ENCODE measurements at regions not wholly inside any gene's neighbourhood (a gene's known extent, or its start where the extent isn't known, plus 50 kb on each side); places are given as distances from the start of the nearest gene placed in this dataset.
"Not testable (repeated sequence)": the region's sequence is repeated elsewhere in the genome, so short reads cannot be mapped to it uniquely, and the experiment has no call there.

DNA sequence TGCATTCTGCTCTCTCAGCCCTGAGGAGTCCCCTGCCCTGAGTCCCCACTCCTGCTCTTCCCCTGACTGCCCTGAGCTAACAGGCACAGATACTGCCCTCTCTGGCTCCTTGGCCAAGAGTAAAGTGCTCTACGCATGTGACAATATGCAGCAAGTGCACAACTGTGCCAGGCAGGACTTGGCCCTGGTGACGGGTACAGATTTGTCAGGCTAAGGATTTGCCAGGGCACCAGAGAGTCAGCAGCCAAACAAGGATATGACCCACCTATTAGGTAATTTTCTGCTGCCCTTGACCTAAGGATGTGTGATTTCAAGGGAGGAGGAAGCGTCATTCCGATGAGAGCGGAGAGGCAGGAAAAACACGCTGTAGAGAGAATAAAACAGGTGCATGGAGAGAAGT lies 339.0 kb downstream of the PTPRU start:
- DNase-seq: no peak

DNA sequence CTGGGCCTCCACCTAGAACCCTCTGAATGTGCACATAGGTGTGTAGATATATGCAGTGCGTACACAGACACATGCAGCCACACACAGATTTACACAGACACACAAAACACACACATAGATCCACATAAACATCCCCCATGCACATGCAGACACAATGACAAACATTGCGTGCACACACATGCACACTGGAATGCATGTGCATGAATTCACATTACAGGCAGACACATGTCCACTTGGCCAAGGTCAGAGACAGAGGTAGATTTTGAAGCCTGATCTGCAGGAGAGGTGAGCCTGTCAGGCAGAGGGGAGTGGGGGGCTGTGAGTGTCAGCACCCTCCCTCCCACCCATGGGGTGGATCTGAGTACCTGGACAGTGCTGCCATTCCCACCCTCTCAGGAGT lies 338.5 kb downstream of the PTPRU start:
- DNase-seq: no peak

DNA sequence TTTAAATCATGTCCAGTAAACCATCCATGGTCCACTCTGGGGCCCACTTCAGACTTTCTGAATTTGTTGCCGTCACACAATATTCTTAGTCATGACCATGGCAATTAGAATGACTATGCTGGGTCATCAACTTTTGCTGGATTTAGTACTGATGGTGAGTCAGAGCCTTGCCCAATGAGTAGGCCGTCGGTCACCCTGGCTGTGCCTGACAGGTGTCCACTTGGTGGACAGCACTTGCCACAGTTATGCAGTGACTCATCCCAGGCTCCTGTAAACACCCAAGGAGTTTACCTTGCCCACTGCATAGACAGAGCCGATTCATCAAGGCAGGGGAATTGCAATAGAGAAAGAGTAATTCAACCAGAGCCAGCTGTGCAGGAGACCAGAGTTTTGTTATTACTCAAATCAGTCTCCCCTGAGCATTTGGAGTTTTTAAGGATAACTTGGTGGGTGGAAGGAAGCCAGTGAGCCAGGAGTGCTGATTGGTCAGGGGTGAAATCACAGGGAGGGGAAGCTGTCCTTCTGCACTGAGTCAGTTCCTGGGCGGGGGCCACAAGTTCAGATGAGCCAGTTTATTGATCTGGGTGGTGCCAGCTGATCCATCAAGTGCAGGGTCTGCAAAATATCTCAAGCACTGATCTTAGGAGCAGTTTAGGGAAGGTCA lies 333.8 kb downstream of the PTPRU start:
- DNase-seq: peak; percentile 84

- DNase-seq: no peak
Measured at GRCh38 chr1:29567257-29567656, 330.9 kb downstream of the PTPRU start.

GRCh38 chr1:29565490-29565889 lies 329.2 kb downstream of the PTPRU start:
- no peak for DNase-seq

- DNase-seq: no peak
Measured at GRCh38 chr1:29563571-29563970, 327.2 kb downstream of the PTPRU start.

- DNase-seq: no peak
Measured at GRCh38 chr1:29563092-29563491, 326.8 kb downstream of the PTPRU start.

GRCh38 chr1:29559056-29559455 lies 322.7 kb downstream of the PTPRU start:
- no peak for DNase-seq

DNA sequence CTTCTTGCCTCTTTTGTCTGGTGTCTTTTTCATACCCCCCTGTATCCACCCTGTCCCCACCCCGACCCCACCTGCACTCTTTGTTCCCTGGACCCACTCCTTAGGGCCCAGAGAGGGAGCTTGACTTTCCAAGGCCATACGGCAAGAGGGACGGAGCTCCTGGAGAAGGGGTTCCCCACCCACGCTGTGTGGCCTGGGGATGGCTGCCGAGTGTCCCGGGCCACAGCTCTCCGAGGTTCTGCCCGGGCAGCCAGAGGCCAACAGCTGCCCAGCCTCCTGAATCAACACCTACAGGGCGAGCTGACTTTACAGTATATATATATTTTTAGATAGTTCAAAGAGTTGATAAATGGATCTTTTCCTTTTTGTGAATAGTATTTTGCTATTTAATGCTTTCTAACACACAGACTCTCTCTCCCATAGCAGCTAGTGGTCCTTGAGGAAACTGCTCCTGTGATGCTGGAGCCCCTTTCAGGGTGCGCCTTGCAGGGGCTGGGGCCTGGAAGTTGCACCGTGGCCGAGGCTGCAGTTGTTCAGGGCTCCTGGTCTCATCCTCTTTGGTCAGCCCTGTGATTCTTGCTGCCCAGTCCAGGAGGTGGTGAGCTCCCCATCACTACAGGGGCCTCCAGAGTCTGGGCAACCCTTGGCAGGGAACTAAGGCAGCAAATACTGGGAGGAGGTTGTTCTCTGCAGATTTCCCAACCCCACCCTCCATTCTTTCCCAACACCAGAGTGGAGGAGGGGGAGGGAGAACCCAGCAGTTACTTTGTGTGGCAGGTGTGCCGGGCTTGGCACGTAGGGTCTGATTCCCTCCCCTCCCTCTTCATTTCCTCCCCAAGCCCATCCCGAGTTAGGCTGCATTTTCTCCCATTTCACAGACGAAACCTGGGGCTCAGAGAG lies 321.6 kb downstream of the PTPRU start:
- DNase-seq: no peak

DNA sequence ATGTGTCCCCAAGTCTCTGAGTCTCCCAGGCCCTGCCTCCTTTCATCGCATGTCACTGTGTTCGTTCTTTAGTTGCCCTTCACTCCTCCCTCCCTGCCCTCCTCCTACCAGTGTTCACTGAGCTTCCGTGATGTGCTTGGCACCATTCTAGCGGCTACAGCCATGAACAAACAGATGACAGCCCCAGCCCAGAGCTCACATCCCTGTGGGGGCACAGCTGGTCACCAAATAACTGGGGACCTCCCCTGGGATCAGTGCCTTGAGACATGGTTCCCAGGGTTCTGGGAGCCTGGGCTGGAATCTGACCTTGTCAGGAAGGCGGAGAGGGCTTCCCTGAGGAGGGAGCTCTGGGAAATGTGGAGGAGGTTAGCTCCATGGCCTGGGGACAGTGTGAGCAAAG lies 320.7 kb downstream of the PTPRU start:
- no peak for DNase-seq

DNA sequence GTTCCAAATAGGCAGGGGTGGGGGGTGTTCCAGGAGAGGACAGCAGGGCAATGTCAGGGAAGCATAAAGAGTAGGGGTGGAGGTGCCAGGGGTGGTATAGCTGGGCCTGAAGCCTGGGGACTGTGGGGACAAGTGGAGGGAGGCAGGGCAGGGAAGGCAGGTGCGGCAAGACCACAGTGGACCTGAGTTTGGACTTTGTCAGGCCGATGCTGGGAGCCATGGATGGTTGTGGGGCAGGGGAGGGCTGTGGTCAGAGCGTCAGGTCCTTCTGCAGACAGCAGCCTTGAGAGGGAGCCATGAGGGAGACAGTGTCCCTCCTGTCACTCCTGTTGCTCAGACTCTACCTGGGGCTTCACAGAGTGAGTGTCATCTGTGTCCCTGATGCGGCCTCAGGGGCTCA lies 320.3 kb downstream of the PTPRU start:
- no peak for DNase-seq

- DNase-seq: no peak
Measured at GRCh38 chr1:29555043-29555620, 318.8 kb downstream of the PTPRU start.

GRCh38 chr1:29554208-29554778 lies 318.0 kb downstream of the PTPRU start:
- no peak for DNase-seq

DNA sequence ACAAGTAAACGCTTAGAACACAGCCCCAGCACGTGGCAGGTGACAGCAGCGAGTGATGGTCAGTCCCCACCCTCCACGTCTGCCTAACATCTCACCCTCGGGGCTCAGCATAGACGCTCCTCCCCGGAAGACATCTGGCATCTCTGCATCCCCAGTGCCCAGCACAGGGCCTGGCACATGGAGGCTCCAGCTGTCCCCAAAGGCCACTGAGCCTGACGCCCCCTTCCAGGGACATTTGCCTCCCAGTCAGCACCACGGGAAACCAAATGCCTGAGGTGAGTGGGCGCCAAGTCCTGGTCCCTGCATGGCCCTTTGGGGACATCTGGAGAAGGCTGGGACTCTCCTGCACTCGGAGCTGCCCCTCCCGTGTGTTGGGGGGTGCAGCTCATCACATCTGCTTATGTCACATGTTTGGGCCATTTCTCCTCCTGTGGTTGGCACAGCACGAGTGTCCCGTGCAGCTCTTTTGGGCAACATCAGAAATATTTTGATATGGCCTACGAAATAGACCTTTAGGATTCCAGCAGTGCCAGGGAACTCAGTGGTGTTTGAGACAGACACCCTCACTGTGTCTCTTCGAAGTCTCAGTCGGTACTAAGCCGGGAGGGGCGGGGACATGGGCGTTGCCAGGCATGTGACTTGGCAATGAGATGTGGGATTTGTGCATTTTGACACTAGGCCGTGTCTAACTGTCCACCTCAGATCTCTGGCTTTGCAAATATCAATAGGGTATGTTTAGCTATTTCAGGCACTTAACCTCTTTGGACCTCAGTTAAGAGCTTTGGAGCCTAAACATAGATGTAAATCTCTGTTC lies 315.0 kb downstream of the PTPRU start:
- no peak for DNase-seq

DNA sequence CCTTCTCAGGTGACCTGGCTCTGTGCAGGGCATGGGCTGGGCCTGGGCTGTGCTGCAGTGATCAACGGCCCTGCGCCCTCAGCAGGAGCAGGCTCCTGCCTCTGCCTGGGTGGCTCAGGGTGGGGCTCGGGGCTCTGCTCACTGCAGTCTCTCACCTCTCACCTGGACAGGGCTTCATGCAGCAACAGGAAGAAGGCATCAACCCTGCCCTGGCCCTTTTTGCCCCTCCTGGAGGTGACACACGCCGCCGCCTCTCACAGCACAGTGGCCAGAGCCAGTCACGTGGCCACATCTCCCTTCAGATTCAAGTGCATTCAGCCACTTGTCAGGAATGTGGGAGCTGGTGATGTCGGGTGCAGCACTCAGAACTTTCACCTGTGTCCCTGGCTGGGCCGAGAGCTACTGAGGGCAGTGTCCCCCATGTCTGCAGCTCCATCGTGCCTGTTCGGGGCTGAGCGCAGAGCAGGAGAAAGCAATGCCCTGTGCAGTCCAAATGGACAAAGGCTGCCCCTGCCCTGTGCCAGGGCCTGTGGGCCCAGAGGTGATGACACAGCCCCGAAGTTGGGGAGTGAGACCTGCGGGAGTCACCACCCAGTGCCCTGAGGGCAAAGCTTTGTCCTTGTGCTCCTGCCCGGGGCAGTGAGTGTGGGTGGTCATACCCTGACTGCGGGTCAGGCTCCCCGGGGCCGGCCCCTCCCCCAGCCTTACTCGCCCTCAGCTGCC lies 314.0 kb downstream of the PTPRU start:
- DNase-seq: no peak

DNA sequence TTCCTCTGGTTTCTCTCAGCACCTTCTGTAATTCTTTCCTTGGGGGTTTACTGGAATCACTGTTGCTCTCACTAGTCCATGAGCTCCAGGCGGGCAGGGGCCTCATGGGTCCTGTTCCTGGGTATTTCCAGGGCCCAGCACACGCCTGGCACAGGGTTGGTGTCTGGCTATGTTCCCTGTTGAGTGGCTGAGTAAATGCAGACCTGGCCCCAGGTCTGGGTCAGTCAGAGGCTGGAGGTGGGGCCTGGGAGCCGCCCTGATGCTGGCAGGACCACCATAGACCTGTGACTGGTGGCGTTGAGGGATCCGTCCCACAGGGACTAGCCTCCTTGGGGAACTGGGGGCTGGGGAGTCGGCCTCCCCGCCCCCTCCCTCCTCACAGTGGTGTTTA lies 313.4 kb downstream of the PTPRU start:
- DNase-seq: not testable (repeated sequence)

GRCh38 chr1:29549001-29549400 lies 312.7 kb downstream of the PTPRU start:
- DNase-seq: no peak

- no peak for DNase-seq
Measured at GRCh38 chr1:29548091-29548490, 311.8 kb downstream of the PTPRU start.

DNA sequence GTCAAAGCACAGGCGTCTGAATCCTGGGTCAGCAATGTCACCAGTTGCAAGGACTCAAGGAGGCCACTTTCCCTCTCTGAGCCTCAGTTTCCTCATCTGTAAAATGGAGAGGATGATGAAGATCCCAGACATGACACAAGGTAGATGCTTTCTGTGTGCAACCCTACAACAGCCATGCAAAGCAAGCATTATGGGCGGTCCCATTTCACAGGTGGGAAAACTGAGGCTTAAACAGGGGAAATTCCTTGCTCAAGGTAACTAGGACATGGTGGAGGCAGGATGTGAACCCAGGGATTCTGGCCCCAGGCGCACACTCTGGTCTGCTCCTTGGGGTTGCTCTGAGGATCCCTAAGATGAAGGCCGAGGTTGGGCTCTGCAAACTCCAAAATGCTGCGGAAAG lies 311.0 kb downstream of the PTPRU start:
- DNase-seq: no peak

DNA sequence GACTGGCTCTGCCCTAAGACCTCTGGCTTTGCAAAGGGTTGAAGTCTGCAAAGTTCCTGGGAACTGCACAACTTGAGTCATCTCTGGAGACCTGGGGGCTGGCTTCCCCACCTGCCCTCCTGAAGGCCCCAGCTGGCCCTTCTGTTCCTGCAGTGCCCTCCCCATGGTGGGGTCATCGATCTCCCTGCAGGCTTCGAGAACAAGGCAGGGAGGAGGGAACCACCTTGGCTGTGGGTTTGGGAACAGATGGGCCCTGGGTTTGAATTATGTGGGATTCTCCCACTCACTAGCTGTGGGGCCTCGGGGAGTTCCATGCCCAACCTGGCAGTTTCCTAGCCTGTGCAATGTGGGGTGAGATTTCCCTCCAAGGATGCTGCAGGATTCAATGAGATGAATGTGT lies 310.2 kb downstream of the PTPRU start:
- DNase-seq: no peak

DNA sequence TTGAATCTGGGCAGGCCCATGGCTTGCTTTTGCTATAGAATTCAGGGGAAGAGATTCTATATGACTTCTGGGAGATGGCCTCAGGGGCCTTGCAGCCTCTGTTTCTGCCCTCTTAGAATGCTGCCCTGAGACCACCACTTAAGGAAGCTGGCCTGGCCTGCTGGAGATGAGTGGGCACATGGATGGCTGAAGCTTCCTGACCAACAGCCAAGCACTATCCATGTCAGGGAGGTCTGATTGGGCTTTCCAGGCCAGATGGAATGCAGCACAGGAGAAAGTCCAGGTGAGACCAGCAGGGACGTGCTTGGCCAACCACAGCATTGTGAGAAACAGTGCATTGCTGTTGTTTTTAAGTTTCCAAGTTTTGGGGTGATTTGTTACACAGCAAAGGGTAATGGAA lies 308.1 kb downstream of the PTPRU start:
- DNase-seq: no peak

DNA sequence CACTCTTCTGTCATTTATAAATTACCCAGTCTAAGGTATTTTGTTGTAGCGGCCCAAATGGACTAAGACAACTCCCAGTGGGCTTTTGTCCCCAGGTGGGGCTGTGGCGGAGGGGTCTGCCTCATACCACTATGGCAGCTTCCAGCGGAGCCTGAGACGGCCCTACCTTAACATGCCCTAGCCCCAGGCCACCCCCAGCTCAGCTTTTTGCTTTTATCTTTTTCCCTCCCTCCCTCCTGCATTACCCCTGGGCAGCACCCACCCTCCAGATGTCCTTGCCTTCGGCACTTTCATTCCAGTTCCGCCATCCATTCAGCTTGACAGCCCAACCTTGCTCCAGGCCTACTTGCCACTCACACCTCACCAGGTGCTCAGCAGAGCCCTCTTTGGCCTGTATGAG lies 307.3 kb downstream of the PTPRU start:
- no peak for DNase-seq
